ENCODE measurements at regions not wholly inside any gene's neighbourhood (a gene's known extent, or its start where the extent isn't known, plus 50 kb on each side); places are given as distances from the start of the nearest gene placed in this dataset.

- DNase-seq (ENCODE audit: low spot score), result no peak
Measured at GRCh38 chr4:89363786-89364185, 56.2 kb upstream of the GPRIN3 start.

GRCh38 chr4:89358935-89359638, 51.5 kb upstream of the GPRIN3 start:
- DNase-seq (ENCODE audit: low spot score), result no peak

GRCh38 chr4:89357787-89358186, 50.2 kb upstream of the GPRIN3 start:
- no peak for DNase-seq (ENCODE audit: low spot score)
